ENCODE measurements at regions not wholly inside any gene's neighbourhood (a gene's known extent, or its start where the extent isn't known, plus 50 kb on each side); places are given as distances from the start of the nearest gene placed in this dataset.

- no peaks in the 10 kb centered on the region for H3K4me1 ChIP-seq
- no peak for TF ChIP-seq CTCF (IDR thresholded peaks at IDR 0.05; ENCODE audit: borderline replicate concordance)
- H3K9me3 ChIP-seq (replicated peaks) = no peaks in the 10 kb centered on the region
- no peak overlapping the region for H3K27ac ChIP-seq (replicated peaks)
- H3K27me3 ChIP-seq (ENCODE audit: low read depth) = no peaks in the 10 kb centered on the region
- no peak overlapping the region for H3K4me3 ChIP-seq
- no peak for DNase-seq
- intact Hi-C loops (cut with micrococcal nuclease) = no loop called here
- no peaks in the 10 kb centered on the region for H3K36me3 ChIP-seq
These were observed 1322.3 kb downstream of the UQCRFS1 start for GRCh38 chr19:27890696-27891095.

DNA sequence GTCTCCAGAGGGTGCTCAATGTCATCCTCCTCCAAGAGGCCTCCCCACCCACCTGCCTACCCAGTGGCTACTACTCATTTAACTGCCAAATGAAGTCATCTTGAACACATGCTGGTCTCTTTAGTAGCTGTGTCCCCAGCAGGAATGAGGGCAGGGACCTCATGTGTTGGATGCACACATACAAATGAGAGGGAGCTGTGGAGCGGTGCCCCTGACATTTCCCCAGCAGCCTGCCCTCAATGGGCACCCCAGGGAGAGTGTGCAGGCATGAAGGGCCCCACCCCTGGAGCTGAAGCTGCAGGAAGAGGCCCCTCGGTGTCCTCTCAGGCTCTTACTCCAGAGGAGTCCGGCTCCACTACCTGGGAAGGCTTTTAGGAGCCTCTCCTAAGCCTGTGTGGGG, 1322.7 kb downstream of the UQCRFS1 start:
- H3K9me3 ChIP-seq (replicated peaks) = no peaks in the 10 kb centered on the region
- DNase-seq = no peak
- H3K27me3 ChIP-seq (ENCODE audit: low read depth) = no peaks in the 10 kb centered on the region
- no peaks in the 10 kb centered on the region for H3K36me3 ChIP-seq
- TF ChIP-seq CTCF (IDR thresholded peaks at IDR 0.05; ENCODE audit: borderline replicate concordance) = no peak
- H3K4me1 ChIP-seq = no peaks in the 10 kb centered on the region
- intact Hi-C loops (cut with micrococcal nuclease) = no loop called here
- H3K27ac ChIP-seq (replicated peaks) = no peak overlapping the region
- no peak overlapping the region for H3K4me3 ChIP-seq

DNA sequence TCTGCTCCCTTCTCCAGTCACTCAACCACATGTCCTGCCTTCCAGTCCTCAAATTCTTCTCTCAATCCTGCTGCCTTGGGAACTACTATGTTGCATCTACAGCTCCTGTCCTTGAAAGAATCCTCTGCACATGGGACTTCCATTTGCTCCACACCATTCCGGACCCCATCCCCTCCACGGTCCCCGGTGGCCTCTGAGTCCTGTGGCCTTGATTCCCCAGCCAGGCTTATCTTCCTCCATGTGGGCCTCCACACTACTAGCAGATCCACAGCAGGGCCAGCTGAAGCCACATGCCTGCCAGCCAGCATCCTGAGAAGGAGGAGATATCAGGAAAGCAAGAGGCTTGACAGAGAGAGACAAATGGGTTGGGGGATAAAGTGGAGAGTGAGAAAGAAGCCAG, 1323.8 kb downstream of the UQCRFS1 start:
- intact Hi-C loops (cut with micrococcal nuclease) = no loop called here
- Histone ChIP-seq H3K4me1 (no peaks in the 10 kb centered on the region), H3K27me3 (ENCODE audit: low read depth) (no peaks in the 10 kb centered on the region), H3K27ac (replicated peaks) (no peak overlapping the region), H3K9me3 (replicated peaks) (no peaks in the 10 kb centered on the region), H3K4me3 (no peak overlapping the region), H3K36me3 (no peaks in the 10 kb centered on the region)
- DNase-seq = no peak
- TF ChIP-seq CTCF (IDR thresholded peaks at IDR 0.05; ENCODE audit: borderline replicate concordance) = no peak

DNA sequence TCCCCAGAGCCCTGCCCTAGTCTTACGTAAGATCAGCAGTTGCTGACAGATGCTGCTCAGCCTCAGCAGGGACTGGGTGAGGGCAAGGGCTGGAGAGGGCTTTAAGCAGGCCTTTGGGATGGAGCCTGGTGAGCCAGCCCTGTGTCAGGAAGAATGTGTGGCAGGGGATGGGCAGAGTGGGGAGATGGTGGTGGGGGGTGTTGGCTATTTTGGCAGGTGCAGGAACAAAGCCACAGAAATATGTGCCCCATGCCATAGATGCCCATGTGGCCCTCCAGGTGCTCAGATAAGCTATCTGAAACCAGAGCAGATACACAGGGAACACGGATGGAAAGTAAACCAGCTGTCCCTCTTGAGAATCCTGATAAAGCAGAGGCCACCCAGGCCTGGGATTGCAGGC, 1325.0 kb downstream of the UQCRFS1 start:
- no peak for TF ChIP-seq CTCF (IDR thresholded peaks at IDR 0.05; ENCODE audit: borderline replicate concordance)

GRCh38 chr19:27885359-27885758, 1327.6 kb downstream of the UQCRFS1 start:
- Histone ChIP-seq H3K4me3 (no peak overlapping the region), H3K4me1 (no peaks in the 10 kb centered on the region), H3K27ac (replicated peaks) (no peak overlapping the region), H3K27me3 (ENCODE audit: low read depth) (no peaks in the 10 kb centered on the region), H3K36me3 (no peaks in the 10 kb centered on the region), H3K9me3 (replicated peaks) (no peaks in the 10 kb centered on the region)
- intact Hi-C loops (cut with micrococcal nuclease) = no loop called here
- DNase-seq = no peak
- TF ChIP-seq CTCF (IDR thresholded peaks at IDR 0.05; ENCODE audit: borderline replicate concordance) = no peak

More for the DNA sequence above, 1325.0 kb downstream of the UQCRFS1 start:
- intact Hi-C loops (cut with micrococcal nuclease) = no loop called here
- H3K9me3 ChIP-seq (replicated peaks) = no peaks in the 10 kb centered on the region
- no peak for DNase-seq
- H3K4me1 ChIP-seq = no peaks in the 10 kb centered on the region
- no peaks in the 10 kb centered on the region for H3K36me3 ChIP-seq
- H3K27ac ChIP-seq (replicated peaks) = no peak overlapping the region
- H3K4me3 ChIP-seq = no peak overlapping the region
- H3K27me3 ChIP-seq (ENCODE audit: low read depth) = no peaks in the 10 kb centered on the region

- Histone ChIP-seq H3K4me3 (no peak overlapping the region), H3K4me1 (no peaks in the 10 kb centered on the region), H3K36me3 (no peaks in the 10 kb centered on the region), H3K9me3 (replicated peaks) (no peaks in the 10 kb centered on the region), H3K27ac (replicated peaks) (no peak overlapping the region), H3K27me3 (ENCODE audit: low read depth) (no peaks in the 10 kb centered on the region)
- DNase-seq = no peak
- TF ChIP-seq CTCF (IDR thresholded peaks at IDR 0.05; ENCODE audit: borderline replicate concordance) = no peak
- intact Hi-C loops (cut with micrococcal nuclease) = no loop called here
These were observed 1328.6 kb downstream of the UQCRFS1 start for GRCh38 chr19:27884376-27884775.

Measured in left ventricle myocardium inferior (tissue), 1 donor.